Activated T-helper 17 cell treated with anti-CD3 and anti-CD28 coated beads, Interleukin-2, amount 50 U/mL, for 72 hours (primary cell): ENCODE measurements at regions not wholly inside any gene's neighbourhood (a gene's known extent, or its start where the extent isn't known, plus 50 kb on each side); places are given as distances from the start of the nearest gene placed in this dataset.
"Not testable (repeated sequence)": the region's sequence is repeated elsewhere in the genome, so short reads cannot be mapped to it uniquely, and the experiment has no call there.

ENCODE experiments used
- ATAC-seq: fragments of 150-1000 bp; cut with Tn5 transposase; replicated peaks from 2 replicates; pipeline ENCODE4 v1.10.0; 2021; ENCODE audit warnings: mild to moderate bottlenecking, moderate library complexity
- H3K27ac Mint-ChIP-seq: one replicate; pipeline ENCODE4 v1.8.0; 2022; ENCODE audit warnings: mixed read lengths
- H3K27me3 Mint-ChIP-seq: one replicate; pipeline ENCODE4 v1.8.0; 2022; ENCODE audit warnings: mixed read lengths
- H3K36me3 Mint-ChIP-seq: one replicate; pipeline ENCODE4 v1.8.0; 2022; ENCODE audit warnings: low read depth, mild to moderate bottlenecking, mixed read lengths
- H3K4me1 Mint-ChIP-seq: one replicate; pipeline ENCODE4 v1.8.0; 2022; ENCODE audit warnings: mixed read lengths
- H3K4me3 Mint-ChIP-seq: one replicate; pipeline ENCODE4 v1.8.0; 2022; ENCODE audit warnings: mild to moderate bottlenecking, mixed read lengths
- H3K9me3 Mint-ChIP-seq: one replicate; pipeline ENCODE4 v1.8.0; 2022; ENCODE audit warnings: mixed read lengths

DNA sequence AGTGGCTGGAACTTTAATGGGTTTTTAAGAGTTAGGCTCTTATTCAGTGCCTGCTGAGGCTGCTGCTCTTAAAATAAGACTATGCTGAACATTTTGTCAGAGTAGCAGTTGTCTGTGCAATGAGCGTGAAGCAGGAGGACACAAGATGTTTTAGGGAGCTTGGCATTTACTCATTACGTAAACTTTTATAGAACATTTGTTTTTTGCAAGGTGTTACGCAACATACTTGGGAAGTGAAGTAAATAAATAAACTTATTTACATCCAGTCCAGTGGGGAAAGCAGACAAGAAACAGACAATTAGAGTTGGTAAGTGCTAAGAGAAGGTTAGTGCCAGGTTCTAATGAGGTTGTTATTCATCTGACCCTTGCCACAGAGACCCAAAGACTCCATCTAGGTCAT, 226.0 kb downstream of the HINT1 start:
- ATAC-seq: no peak
- no peak overlapping the region for H3K27ac Mint-ChIP-seq
- H3K27me3 Mint-ChIP-seq: no peaks in the 10 kb centered on the region
- no peaks in the 10 kb centered on the region for H3K36me3 Mint-ChIP-seq
- H3K9me3 Mint-ChIP-seq: no peaks in the 10 kb centered on the region
- no peaks in the 10 kb centered on the region for H3K4me1 Mint-ChIP-seq
- no peak overlapping the region for H3K4me3 Mint-ChIP-seq

DNA sequence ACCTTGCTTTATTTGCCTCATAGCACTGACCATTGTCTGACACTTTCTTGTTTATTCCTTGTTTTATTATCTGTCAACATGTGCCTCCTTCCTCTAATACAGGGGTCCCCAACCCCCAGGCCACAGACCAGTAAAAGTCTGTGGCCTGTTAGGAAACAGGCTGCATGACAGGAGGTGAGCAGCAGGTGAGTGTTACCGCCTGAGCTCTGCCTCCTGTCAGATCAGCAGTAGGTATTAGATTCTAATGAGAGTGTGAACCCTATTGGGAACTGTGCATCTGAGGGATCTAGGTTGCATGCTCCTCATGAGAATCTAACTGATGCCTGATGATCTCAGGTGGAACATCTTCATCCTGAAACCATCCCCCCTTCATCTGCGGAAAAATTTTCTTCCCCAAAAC, 228.0 kb downstream of the HINT1 start:
- H3K36me3 Mint-ChIP-seq: no peaks in the 10 kb centered on the region
- H3K4me3 Mint-ChIP-seq: no peak overlapping the region

DNA sequence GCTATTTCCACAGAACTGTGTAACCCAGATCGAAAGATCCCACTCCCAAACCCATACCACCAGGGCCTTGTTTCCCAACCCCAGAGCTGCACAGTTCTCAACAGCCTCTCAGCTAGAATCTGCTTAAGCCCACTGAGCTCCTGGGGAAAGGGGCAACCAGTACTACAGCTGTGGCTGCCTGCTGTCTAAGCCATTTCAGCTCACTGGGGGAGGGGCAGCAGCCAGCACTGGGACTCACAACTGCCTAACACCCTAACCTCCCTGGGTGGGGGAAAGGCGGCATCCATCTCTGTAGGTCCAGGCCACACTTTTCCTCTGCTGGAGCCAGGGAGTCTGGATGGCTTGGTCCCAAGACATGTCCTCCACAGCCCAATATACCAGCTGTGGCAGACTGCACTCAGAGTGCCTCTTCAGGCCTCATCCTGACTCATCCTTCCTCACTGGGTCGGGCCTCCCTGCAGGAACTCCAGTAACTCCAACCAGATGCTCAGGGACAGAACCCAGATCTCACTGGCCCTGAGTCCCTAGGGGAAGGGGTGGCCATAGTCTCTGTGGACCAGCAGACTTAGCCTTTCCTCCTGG, 241.4 kb downstream of the HINT1 start:
- no peaks in the 10 kb centered on the region for H3K36me3 Mint-ChIP-seq
- H3K4me3 Mint-ChIP-seq: no peak overlapping the region
- ATAC-seq: no peak
- H3K4me1 Mint-ChIP-seq: no peaks in the 10 kb centered on the region
- H3K27me3 Mint-ChIP-seq: peaks cover 12% of the 10 kb centered on the region
- no peaks in the 10 kb centered on the region for H3K9me3 Mint-ChIP-seq
- no peak overlapping the region for H3K27ac Mint-ChIP-seq

More for the DNA sequence above, 228.0 kb downstream of the HINT1 start:
- H3K9me3 Mint-ChIP-seq: no peaks in the 10 kb centered on the region
- H3K27ac Mint-ChIP-seq: no peak overlapping the region
- no peak for ATAC-seq
- no peaks in the 10 kb centered on the region for H3K27me3 Mint-ChIP-seq
- H3K4me1 Mint-ChIP-seq: no peaks in the 10 kb centered on the region

DNA sequence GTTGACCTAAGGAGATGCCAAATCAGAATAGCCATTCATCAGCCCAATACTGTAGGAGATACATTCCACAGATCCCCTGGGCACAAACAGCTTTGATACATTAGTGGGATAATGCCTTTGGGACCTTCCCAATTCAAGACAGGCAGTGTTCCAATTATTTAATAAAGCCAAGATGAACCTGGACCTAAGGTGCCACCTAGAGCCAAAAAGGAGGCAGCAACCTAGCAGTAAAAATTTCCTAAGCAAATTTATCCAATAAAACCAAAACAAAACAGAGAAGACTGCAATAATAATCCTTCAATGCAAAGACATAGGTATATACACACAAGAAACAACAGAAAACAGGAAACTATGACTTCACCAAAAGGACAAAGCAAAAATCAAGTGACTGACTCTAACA, 253.0 kb downstream of the HINT1 start:
- no peaks in the 10 kb centered on the region for H3K27me3 Mint-ChIP-seq
- no peak for ATAC-seq
- no peak overlapping the region for H3K27ac Mint-ChIP-seq
- no peaks in the 10 kb centered on the region for H3K36me3 Mint-ChIP-seq
- H3K4me3 Mint-ChIP-seq: no peak overlapping the region
- H3K4me1 Mint-ChIP-seq: no peaks in the 10 kb centered on the region
- H3K9me3 Mint-ChIP-seq: no peaks in the 10 kb centered on the region

DNA sequence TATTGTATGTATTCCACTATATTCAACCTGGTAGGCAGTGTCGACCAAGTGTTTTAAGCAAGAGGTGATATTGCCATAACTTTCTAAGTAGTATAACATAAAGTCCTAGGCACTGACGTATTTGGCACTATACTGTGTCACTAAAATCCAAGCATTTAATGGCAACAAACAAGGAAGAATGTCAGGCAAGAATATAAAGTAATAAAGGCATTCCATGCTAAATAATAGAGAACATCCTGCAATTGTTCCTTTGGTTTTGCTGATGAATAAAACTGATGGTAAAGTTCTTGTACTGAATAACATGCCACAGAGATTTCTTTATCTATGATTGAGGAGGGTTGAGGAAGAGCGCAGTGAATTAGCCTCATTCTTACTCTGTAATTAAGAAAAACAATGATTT, 256.9 kb downstream of the HINT1 start:
- H3K4me3 Mint-ChIP-seq: no peak overlapping the region
- no peak overlapping the region for H3K27ac Mint-ChIP-seq
- no peaks in the 10 kb centered on the region for H3K36me3 Mint-ChIP-seq
- ATAC-seq: no peak
- no peaks in the 10 kb centered on the region for H3K4me1 Mint-ChIP-seq
- no peaks in the 10 kb centered on the region for H3K27me3 Mint-ChIP-seq
- no peaks in the 10 kb centered on the region for H3K9me3 Mint-ChIP-seq

DNA sequence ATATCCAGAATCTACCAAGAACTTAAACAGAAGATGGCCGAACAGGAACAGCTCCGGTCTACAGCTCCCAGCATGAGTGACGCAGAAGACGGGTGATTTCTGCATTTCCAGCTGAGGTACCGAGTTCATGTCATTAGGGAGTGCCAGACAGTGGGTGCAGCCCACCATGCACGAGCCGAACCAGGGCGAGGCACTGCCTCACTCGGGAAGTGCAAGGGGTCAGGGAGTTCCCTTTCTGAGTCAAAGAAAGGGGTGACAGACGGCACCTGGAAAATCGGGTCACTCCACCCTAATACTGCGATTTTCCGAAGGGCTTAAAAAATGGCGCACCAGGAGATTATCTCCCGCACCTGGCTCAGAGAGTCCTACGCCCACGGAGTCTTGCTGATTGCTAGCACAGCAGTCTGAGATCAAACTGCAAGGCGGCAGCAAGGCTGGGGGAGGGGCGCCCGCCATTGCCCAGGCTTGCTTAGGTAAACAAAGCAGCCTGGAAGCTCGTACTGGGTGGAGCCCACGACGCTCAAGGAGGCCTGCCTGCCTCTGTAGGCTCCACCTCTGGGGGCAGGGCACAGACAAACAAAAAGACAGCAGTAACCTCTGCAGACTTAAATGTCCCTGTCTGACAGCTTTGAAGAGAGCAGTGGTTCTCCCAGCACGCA, 267.4 kb downstream of the HINT1 start:
- H3K27ac Mint-ChIP-seq, H3K9me3 Mint-ChIP-seq, H3K4me1 Mint-ChIP-seq, H3K4me3 Mint-ChIP-seq, H3K36me3 Mint-ChIP-seq, ATAC-seq: not testable (repeated sequence)
- peaks cover 31% of the 10 kb centered on the region for H3K27me3 Mint-ChIP-seq

DNA sequence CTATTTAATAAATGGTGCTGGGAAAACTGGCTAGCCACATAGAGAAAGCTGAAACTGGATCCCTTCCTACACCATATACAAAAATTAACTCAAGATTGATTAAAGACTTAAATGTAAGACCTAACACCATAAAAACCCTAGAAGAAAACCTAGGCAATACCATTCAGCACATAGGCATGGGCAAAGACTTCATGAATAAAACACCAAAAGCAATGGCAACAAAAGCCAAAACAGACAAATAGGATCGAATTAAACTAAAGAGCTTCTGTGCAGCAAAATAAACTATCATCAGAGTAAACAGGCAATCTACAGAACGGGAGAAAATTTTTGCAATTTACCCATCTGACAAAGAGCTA, 267.9 kb downstream of the HINT1 start:
- not testable (repeated sequence) for H3K4me3 Mint-ChIP-seq, H3K27ac Mint-ChIP-seq, H3K36me3 Mint-ChIP-seq, ATAC-seq, H3K9me3 Mint-ChIP-seq, H3K4me1 Mint-ChIP-seq
- peaks cover 34% of the 10 kb centered on the region for H3K27me3 Mint-ChIP-seq

DNA sequence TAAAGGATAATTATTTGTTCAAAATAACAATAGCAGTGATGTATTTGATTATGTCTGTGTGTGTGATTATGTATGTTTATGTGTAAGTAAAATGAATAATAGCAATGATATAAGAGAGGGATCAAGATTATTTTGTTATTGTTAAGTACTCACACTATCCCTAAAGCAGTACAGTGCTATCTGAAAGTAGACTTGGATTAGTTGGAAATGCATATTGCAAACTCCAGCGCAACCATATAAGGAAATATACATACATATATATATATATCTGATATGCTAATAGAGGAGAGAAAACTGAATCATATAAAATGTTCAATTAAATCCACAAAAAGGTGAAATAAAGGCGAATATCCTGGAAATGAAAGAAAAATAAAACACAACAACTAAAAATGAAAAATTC, 268.4 kb downstream of the HINT1 start:
- ATAC-seq: no peak
- Mint-ChIP-seq H3K4me3 (no peak overlapping the region), H3K9me3 (peaks cover 10% of the 10 kb centered on the region), H3K4me1 (no peaks in the 10 kb centered on the region), H3K27me3 (peaks cover 37% of the 10 kb centered on the region), H3K27ac (no peak overlapping the region), H3K36me3 (no peaks in the 10 kb centered on the region)

DNA sequence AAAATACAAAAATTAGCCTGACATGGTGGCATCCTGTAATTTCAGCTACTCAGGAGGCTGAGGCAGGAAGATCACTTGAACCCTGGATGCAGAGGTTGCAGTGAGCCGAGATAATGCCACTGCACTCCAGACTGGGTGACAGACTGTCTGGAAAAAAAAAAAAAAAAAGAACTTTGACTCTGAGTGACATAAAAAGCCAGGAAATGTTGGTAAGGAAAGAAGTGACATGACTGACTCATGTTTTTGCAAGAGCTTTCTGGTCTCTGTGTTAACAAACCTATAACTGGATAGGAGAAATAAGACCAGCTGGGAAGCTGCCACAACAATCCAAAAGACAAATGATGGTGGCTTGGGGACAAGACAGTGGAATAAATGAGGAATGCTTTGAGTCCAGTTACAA, 272.1 kb downstream of the HINT1 start:
- no peak for ATAC-seq
- Mint-ChIP-seq H3K9me3 (peaks cover 10% of the 10 kb centered on the region), H3K4me3 (no peak overlapping the region), H3K27me3 (peaks cover 50% of the 10 kb centered on the region), H3K27ac (no peak overlapping the region), H3K4me1 (no peaks in the 10 kb centered on the region), H3K36me3 (no peaks in the 10 kb centered on the region)

DNA sequence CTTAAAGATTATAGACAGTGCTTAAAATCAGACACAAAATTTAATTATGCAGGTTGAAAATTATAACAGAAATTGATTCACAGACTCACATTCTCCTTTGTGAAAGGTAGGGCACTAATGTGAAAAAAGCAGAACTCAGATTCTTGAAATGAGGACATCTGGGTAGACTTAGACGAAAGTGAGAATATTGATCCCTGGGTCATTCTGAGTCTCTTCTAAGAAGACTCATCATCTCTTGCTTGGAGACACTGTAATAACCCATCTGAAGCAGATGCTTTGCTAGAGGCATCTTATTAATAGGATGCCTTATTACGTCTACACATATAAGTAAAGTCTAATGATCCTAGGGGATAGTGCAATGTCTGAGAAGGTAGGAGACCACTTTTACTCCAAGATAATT, 274.4 kb downstream of the HINT1 start:
- Mint-ChIP-seq H3K4me3 (no peak overlapping the region), H3K9me3 (peaks cover 5% of the 10 kb centered on the region), H3K27me3 (peaks cover 51% of the 10 kb centered on the region), H3K27ac (no peak overlapping the region), H3K36me3 (no peaks in the 10 kb centered on the region), H3K4me1 (no peaks in the 10 kb centered on the region)
- ATAC-seq: no peak

DNA sequence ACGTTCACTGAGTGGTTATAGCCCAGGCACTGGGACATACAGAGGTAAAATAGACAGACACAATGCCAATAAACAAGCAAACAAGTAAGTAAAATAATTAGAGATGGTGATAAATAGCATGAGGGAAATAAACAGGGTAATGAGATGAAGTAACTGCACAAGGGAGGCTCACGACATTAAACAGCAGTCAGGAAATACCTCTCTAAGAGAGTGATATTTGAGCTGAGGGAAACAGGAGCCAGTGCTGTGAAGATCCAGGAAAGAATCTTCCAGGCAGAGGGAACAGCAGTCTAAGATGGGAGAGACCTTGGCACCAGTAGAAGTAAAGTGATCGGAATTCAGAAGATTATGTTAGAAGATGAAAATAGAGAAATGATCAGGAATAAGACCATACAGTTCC, 279.4 kb downstream of the HINT1 start:
- Mint-ChIP-seq H3K27me3 (peaks cover 19% of the 10 kb centered on the region), H3K9me3 (no peaks in the 10 kb centered on the region), H3K36me3 (no peaks in the 10 kb centered on the region), H3K4me3 (no peak overlapping the region), H3K4me1 (no peaks in the 10 kb centered on the region), H3K27ac (no peak overlapping the region)
- ATAC-seq: no peak

DNA sequence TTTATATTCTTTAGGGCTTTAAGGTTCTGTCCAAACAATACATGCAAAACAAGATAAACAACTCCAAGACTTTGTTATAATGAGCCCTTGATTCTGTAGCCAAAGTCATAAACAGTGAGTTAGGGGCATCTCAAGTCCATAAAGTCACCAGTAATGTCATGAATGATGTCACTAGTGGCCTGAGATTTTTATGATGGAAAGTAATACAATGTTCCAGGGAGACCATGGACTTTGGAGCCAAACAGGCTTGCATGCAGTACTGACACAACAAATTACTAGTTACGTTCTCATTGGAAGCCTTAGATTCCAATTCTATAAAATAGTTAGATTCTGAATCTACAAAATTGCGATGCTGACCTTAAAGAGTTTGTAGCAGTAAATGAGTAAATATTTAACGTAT, 280.0 kb downstream of the HINT1 start:
- ATAC-seq: no peak
- Mint-ChIP-seq H3K4me3 (no peak overlapping the region), H3K27ac (no peak overlapping the region), H3K4me1 (no peaks in the 10 kb centered on the region), H3K36me3 (no peaks in the 10 kb centered on the region), H3K9me3 (no peaks in the 10 kb centered on the region), H3K27me3 (peaks cover 18% of the 10 kb centered on the region)

DNA sequence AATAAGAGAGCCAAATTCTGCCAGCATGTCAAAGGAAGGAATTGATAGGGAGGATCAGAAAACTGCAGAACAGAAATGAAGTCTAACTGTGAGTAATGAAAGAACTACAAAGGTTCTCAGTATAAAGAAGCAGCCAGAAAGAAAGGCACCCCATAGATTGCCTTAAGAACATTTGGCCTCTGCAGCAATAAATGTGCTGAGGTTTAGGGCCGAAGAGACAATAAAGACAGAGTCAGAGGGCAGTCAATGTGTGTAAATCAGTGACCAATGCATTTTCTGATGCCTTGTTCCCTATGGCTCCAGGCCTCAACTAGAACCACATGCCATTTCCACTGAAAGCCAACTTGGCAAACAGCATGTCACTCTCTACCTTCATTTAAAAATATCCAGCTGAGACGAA, 281.0 kb downstream of the HINT1 start:
- Mint-ChIP-seq H3K4me1 (no peaks in the 10 kb centered on the region), H3K4me3 (no peak overlapping the region), H3K9me3 (peaks cover 3% of the 10 kb centered on the region), H3K27ac (no peak overlapping the region), H3K36me3 (no peaks in the 10 kb centered on the region), H3K27me3 (peaks cover 18% of the 10 kb centered on the region)
- no peak for ATAC-seq

DNA sequence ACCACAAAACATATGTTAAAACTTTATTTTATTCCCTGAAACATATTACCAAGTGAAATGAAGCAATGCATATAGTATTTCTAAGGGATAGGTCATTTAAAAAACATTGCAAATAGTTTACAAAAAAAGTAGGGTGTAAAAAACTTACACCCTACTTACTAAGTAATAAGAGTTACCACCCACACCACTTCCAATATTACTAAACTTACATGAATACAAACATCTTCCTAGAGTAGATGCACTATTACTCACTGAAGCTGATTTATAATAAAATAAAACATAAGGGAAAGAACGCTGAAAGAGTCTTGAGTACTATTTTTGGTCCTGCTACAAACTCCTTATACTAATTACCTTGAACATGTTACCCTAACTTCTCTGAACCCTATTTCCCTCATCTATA, 289.4 kb downstream of the HINT1 start:
- H3K4me3 Mint-ChIP-seq: no peak overlapping the region
- no peak overlapping the region for H3K27ac Mint-ChIP-seq
- H3K4me1 Mint-ChIP-seq: no peaks in the 10 kb centered on the region
- peaks cover 5% of the 10 kb centered on the region for H3K27me3 Mint-ChIP-seq
- no peaks in the 10 kb centered on the region for H3K36me3 Mint-ChIP-seq
- ATAC-seq: peak; percentile 68
- H3K9me3 Mint-ChIP-seq: peaks cover 5% of the 10 kb centered on the region

DNA sequence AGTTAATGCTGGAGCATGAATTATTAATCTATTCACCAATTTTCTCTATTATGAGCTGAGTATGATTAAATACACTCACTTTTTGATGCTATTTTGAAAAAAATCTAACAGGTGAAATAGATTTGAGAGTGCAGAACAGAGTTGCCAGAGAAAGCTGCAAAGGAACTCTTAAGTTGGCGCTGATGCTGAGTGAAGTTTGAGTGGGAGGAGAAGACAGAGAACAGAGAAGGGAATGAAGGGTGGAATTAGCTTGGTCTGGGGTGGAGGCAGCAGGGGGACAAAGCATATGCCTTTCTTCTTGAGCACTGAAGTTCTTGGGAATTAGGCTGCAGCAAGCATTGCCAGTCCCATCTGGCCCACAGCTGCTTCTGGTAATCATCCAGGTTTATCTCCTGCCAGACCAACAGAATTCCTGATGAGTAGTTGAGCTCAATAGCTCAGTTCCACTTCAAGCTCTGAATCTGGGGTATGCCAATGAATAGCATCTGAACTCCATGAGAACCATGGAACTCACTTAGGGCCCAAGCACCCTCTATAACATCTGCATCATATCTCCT, 290.1 kb downstream of the HINT1 start:
- no peak for ATAC-seq
- Mint-ChIP-seq H3K9me3 (peaks cover 5% of the 10 kb centered on the region), H3K27ac (no peak overlapping the region), H3K4me1 (no peaks in the 10 kb centered on the region), H3K4me3 (no peak overlapping the region), H3K36me3 (no peaks in the 10 kb centered on the region), H3K27me3 (peaks cover 5% of the 10 kb centered on the region)
